ENCODE measurements at regions not wholly inside any gene's neighbourhood (a gene's known extent, or its start where the extent isn't known, plus 50 kb on each side); places are given as distances from the start of the nearest gene placed in this dataset.

- intact Hi-C loops (cut with DNase I) = no loop called here
- Histone ChIP-seq H3K27ac (no peak overlapping the region), H3K27me3 (no peaks in the 10 kb centered on the region), H3K9me3 (no peaks in the 10 kb centered on the region), H3K36me3 (no peaks in the 10 kb centered on the region), H3K4me1 (no peaks in the 10 kb centered on the region), H3K4me3 (replicated peaks in 1 of 3) (no peak overlapping the region)
- no peak for DNase-seq
- TF ChIP-seq POLR2A (IDR thresholded peaks at IDR 0.05) = no peak
- TF ChIP-seq, protein P1, sequence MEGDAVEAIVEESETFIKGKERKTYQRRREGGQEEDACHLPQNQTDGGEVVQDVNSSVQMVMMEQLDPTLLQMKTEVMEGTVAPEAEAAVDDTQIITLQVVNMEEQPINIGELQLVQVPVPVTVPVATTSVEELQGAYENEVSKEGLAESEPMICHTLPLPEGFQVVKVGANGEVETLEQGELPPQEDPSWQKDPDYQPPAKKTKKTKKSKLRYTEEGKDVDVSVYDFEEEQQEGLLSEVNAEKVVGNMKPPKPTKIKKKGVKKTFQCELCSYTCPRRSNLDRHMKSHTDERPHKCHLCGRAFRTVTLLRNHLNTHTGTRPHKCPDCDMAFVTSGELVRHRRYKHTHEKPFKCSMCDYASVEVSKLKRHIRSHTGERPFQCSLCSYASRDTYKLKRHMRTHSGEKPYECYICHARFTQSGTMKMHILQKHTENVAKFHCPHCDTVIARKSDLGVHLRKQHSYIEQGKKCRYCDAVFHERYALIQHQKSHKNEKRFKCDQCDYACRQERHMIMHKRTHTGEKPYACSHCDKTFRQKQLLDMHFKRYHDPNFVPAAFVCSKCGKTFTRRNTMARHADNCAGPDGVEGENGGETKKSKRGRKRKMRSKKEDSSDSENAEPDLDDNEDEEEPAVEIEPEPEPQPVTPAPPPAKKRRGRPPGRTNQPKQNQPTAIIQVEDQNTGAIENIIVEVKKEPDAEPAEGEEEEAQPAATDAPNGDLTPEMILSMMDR (IDR thresholded peaks at IDR 0.05) = no peak
- WGBS, 2 donors = 77 to 87% methylated on average over 3 of the region's 3 CpGs
Measured at GRCh38 chr20:57958050-57958420, 248.2 kb upstream of the PMEPA1 start.

GRCh38 chr20:57957411-57958049 is 247.7 kb upstream of the PMEPA1 start:
- no peak for DNase-seq
- no peaks in the 10 kb centered on the region for H3K4me1 ChIP-seq
- intact Hi-C loops (cut with DNase I) = no loop called here
- no peaks in the 10 kb centered on the region for H3K27me3 ChIP-seq
- 87 to 89% methylated on average over 10 of the region's 10 CpGs for WGBS, 2 donors
- no peaks in the 10 kb centered on the region for H3K9me3 ChIP-seq
- no peak overlapping the region for H3K27ac ChIP-seq
- no peak overlapping the region for H3K4me3 ChIP-seq (replicated peaks in 1 of 3)
- TF ChIP-seq, protein P1 (IDR thresholded peaks at IDR 0.05) = no peak
- TF ChIP-seq POLR2A (IDR thresholded peaks at IDR 0.05) = no peak
- H3K36me3 ChIP-seq = no peaks in the 10 kb centered on the region

- H3K9me3 ChIP-seq = no peaks in the 10 kb centered on the region
- no peak overlapping the region for H3K4me3 ChIP-seq (replicated peaks in 1 of 3)
- H3K27me3 ChIP-seq = no peaks in the 10 kb centered on the region
- intact Hi-C loops (cut with DNase I) = no loop called here
- H3K27ac ChIP-seq = no peak overlapping the region
- H3K4me1 ChIP-seq = no peaks in the 10 kb centered on the region
- DNase-seq = no peak
- H3K36me3 ChIP-seq = no peaks in the 10 kb centered on the region
- TF ChIP-seq, protein P1 (IDR thresholded peaks at IDR 0.05) = no peak
- 62 to 70% methylated on average over 4 of the region's 4 CpGs for WGBS, 2 donors
Measured at GRCh38 chr20:57953638-57954037, 243.8 kb upstream of the PMEPA1 start.

GRCh38 chr20:57952136-57952535 is 242.3 kb upstream of the PMEPA1 start:
- Histone ChIP-seq H3K27ac (no peak overlapping the region), H3K4me1 (no peaks in the 10 kb centered on the region), H3K9me3 (no peaks in the 10 kb centered on the region), H3K4me3 (replicated peaks in 1 of 3) (no peak overlapping the region), H3K36me3 (no peaks in the 10 kb centered on the region), H3K27me3 (no peaks in the 10 kb centered on the region)
- intact Hi-C loops (cut with DNase I) = no loop called here
- 91 to 98% methylated on average over 1 of the region's 1 CpG for WGBS, 2 donors
- DNase-seq = no peak
- no peak for TF ChIP-seq POLR2A (IDR thresholded peaks at IDR 0.05)
- TF ChIP-seq, protein P1 (IDR thresholded peaks at IDR 0.05) = no peak

DNA sequence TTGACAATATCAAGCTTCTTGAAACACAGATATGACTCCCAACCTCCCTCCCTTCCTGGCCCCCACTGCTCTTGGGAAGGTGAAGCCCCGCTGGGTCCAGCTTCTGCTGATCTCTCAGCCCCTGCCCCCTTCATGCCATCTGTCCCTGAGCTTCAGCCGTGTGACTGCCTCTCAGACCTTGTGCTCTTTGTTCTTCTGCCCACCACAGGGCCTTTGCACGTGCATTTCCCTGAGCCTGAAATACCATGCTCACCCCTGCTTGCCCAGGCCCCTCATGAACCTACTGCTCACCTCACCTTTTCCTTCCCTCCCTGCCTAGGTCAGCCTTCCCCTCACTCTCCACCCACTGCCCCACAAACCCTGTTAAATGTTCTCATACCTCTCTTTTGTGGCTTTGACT is 241.7 kb upstream of the PMEPA1 start:
- H3K27me3 ChIP-seq = no peaks in the 10 kb centered on the region
- no peaks in the 10 kb centered on the region for H3K9me3 ChIP-seq
- H3K4me3 ChIP-seq (replicated peaks in 1 of 3) = no peak overlapping the region
- WGBS, 2 donors = 83 to 84% methylated on average over 3 of the region's 3 CpGs
- no peak overlapping the region for H3K27ac ChIP-seq
- no peaks in the 10 kb centered on the region for H3K36me3 ChIP-seq
- no peak for TF ChIP-seq POLR2A (IDR thresholded peaks at IDR 0.05)
- TF ChIP-seq, protein P1 (IDR thresholded peaks at IDR 0.05) = no peak
- intact Hi-C loops (cut with DNase I) = no loop called here
- no peaks in the 10 kb centered on the region for H3K4me1 ChIP-seq
- DNase-seq = no peak
